ENCODE measurements at regions not wholly inside any gene's neighbourhood (a gene's known extent, or its start where the extent isn't known, plus 50 kb on each side); places are given as distances from the start of the nearest gene placed in this dataset.

DNA sequence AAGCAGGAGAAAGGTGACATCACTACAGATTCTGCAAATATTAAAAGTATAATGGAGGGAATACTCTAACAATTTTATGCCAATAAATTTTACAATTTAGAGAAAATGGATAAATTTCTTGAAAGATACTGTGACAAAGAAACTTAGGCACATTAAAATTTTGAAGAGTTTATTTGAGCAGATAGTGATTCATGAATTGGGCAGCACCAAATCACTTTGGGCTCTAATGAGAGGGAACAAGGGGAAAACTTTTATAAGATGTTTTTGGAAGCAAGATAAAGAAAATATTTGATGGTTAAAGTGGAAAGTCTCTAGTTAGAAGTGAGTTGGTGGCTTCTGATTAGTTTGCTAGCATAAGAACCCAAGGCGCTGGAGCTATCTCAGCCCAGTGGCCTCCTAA lies 55.2 kb upstream of the FMN2 start:
- TF ChIP-seq EZH2 (IDR thresholded peaks at IDR 0.05) = no peak
- TF ChIP-seq POLR2AphosphoS5 (IDR thresholded peaks at IDR 0.05; ENCODE audit: borderline replicate concordance, low read depth, low read length) = no peak

Measured in SK-N-MC (cell line).